PC-3 (cell line): ENCODE measurements at regions not wholly inside any gene's neighbourhood (a gene's known extent, or its start where the extent isn't known, plus 50 kb on each side); places are given as distances from the start of the nearest gene placed in this dataset.

Experiments used
- ATAC-seq: fragments of 200-7000 bp; cut with Tn5 transposase; 2 replicates; pipeline ENCODE4 v1.9.1; 2020; ENCODE audit warnings: mild to moderate bottlenecking, moderate library complexity
- BruUV-seq: library from RNA; stranded (reverse); fragments of 400-500 nt; replicated peaks from 2 replicates; lab custom pipeline; 2021; lab: Mats Ljungman, UMichigan
- CTCF ChIA-PET: fragments of 300-600 bp; sonication (Branson Sonifier 250); formaldehyde crosslinking; loops from one replicate; lab custom pipeline; 2022; ENCODE audit warnings: antibody characterized with exemption; lab: Charles Lee
- POLR2A ChIA-PET: fragments of 300-600 bp; sonication (Branson Sonifier 250); formaldehyde crosslinking; loops from one replicate; lab custom pipeline; 2022; ENCODE audit warnings: antibody characterized with exemption; ENCODE audit not compliant: unreplicated experiment; lab: Charles Lee
- DNase-seq: peaks from one replicate; pipeline ENCODE4 v3.0.0-alpha.2; 2015
- H2AFZ ChIP-seq: fragments of 300-600 bp; sonication (generic); 2 replicates; pipeline ENCODE4 v1.6.0; 2016; ENCODE audit warnings: antibody characterized with exemption, low read length
- H3F3A ChIP-seq: fragments of 300-600 bp; sonication (generic); one replicate; pipeline ENCODE4 v1.6.0; 2017; ENCODE audit warnings: antibody characterized with exemption, low read length, control low read depth, mild to moderate bottlenecking; ENCODE audit not compliant: unreplicated experiment
- H3K27ac ChIP-seq: fragments of 300-600 bp; sonication (generic); 2 replicates; pipeline ENCODE4 v1.5.1; 2016; ENCODE audit warnings: mild to moderate bottlenecking, low read length
- H3K27me3 ChIP-seq: fragments of 300-600 bp; sonication (generic); 2 replicates; pipeline ENCODE4 v1.6.1; 2016; ENCODE audit warnings: low read length, mixed read lengths
- H3K36me3 ChIP-seq: fragments of 300-600 bp; sonication (generic); 2 replicates; pipeline ENCODE4 v1.6.1; 2016; ENCODE audit warnings: low read depth, mixed run types, low read length, mixed read lengths
- H3K4me1 ChIP-seq: fragments of 300-600 bp; sonication (generic); 2 replicates; pipeline ENCODE4 v1.5.1; 2016; ENCODE audit warnings: low read length; ENCODE audit not compliant: insufficient read depth
- H3K4me2 ChIP-seq: fragments of 300-600 bp; sonication (generic); 2 replicates; pipeline ENCODE4 v1.6.0; 2016; ENCODE audit warnings: low read length
- H3K4me3 ChIP-seq: fragments of 300-600 bp; sonication (generic); 2 replicates; pipeline ENCODE4 v1.5.1; 2016; ENCODE audit warnings: mild to moderate bottlenecking, low read length, mixed read lengths
- H3K79me2 ChIP-seq: fragments of 300-600 bp; sonication (generic); 2 replicates; pipeline ENCODE4 v1.6.1; 2017; ENCODE audit warnings: low read length, mixed read lengths
- H3K9ac ChIP-seq: fragments of 300-600 bp; sonication (generic); 2 replicates; pipeline ENCODE4 v1.6.0; 2016; ENCODE audit warnings: mild to moderate bottlenecking, low read length
- H3K9me2 ChIP-seq: fragments of 300-600 bp; sonication (generic); replicated peaks from 2 replicates; pipeline ENCODE4 v1.6.1; 2016; ENCODE audit warnings: mixed run types, low read length, mixed read lengths
- H3K9me3 ChIP-seq: fragments of 300-600 bp; sonication (generic); 2 replicates; pipeline ENCODE4 v1.6.1; 2016; ENCODE audit warnings: low read length, mixed read lengths
- H4K20me1 ChIP-seq: fragments of 300-600 bp; sonication (generic); 2 replicates; pipeline ENCODE4 v1.6.1; 2016; ENCODE audit warnings: low read length, mixed read lengths
- CTCF ChIP-seq: fragments of 300-600 bp; sonication (generic); conservative IDR thresholded peaks from 2 replicates; pipeline ENCODE4 v1.5.1; 2017; ENCODE audit warnings: antibody characterized with exemption, low read depth, mild to moderate bottlenecking, low read length
- EZH2 ChIP-seq: fragments of 300-600 bp; sonication (generic); IDR thresholded peaks from one replicate; pipeline ENCODE4 v1.6.1; 2017; ENCODE audit warnings: antibody characterized with exemption, mild to moderate bottlenecking, low read length; ENCODE audit not compliant: unreplicated experiment
- EZH2phosphoT487 ChIP-seq: fragments of 300-600 bp; sonication (generic); IDR thresholded peaks from 2 replicates; pipeline ENCODE4 v1.6.1; 2018; ENCODE audit warnings: mild to moderate bottlenecking, antibody characterized with exemption, low read length, borderline replicate concordance
- intact Hi-C: fragments of 100-400 bp; cut with micrococcal nuclease; formaldehyde crosslinking; loops from 2 replicates; pipeline ENCODE4 v1.9.0; 2023

DNA sequence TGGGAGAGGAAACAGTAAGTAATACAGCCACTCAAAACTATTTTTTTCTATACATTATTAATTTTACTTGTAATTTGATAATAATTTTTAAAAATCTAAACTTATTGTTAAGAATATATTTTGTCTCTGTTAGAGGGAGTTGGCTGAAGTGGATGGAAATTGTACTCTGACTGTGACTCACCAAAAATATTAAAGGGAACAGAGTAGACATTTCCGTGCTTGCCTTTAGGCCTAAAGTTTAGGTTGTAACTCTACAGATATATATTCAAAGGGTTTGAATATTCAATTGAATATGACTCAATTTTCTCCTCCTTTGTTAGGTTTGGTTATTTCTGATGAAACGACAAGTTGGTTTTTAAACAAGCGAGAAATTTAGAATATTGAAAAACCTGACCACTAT lies 128.3 kb upstream of the PITX2 start:
- POLR2A ChIA-PET: no interaction called here
- Histone ChIP-seq H3F3A (no peaks in the 10 kb centered on the region), H3K79me2 (no peaks in the 10 kb centered on the region), H3K4me3 (no peak overlapping the region), H3K27ac (no peak overlapping the region), H3K4me2 (no peak overlapping the region), H3K27me3 (peaks cover 29% of the 10 kb centered on the region), H3K9me2 (no peaks in the 10 kb centered on the region), H2AFZ (no peak overlapping the region), H3K4me1 (no peaks in the 10 kb centered on the region), H3K9me3 (no peaks in the 10 kb centered on the region), H4K20me1 (no peaks in the 10 kb centered on the region), H3K9ac (no peak overlapping the region), H3K36me3 (no peaks in the 10 kb centered on the region)
- intact Hi-C loops: no loop called here
- CTCF ChIA-PET: no interaction called here
- TF ChIP-seq EZH2 (no peak), CTCF (no peak), EZH2phosphoT487 (no peak)
- no TSS peak for BruUV-seq
- ATAC-seq (no peak), DNase-seq (no peak)

GRCh38 chr4:110751986-110752385 lies 129.1 kb upstream of the PITX2 start:
- no peaks in the 10 kb centered on the region for H3F3A ChIP-seq
- CTCF ChIA-PET: no interaction called here
- no peak overlapping the region for H2AFZ ChIP-seq
- H3K4me2 ChIP-seq: no peak overlapping the region
- no peaks in the 10 kb centered on the region for H4K20me1 ChIP-seq
- no peak overlapping the region for H3K4me3 ChIP-seq
- H3K9me2 ChIP-seq: no peaks in the 10 kb centered on the region
- POLR2A ChIA-PET: no interaction called here
- no peaks in the 10 kb centered on the region for H3K4me1 ChIP-seq
- DNase-seq: no peak
- H3K27ac ChIP-seq: no peak overlapping the region
- H3K36me3 ChIP-seq: no peaks in the 10 kb centered on the region
- intact Hi-C loops: no loop called here
- no peak for ATAC-seq
- no peak overlapping the region for H3K9ac ChIP-seq
- peaks cover 27% of the 10 kb centered on the region for H3K27me3 ChIP-seq
- no peaks in the 10 kb centered on the region for H3K79me2 ChIP-seq
- no peaks in the 10 kb centered on the region for H3K9me3 ChIP-seq
- no peak for TF ChIP-seq EZH2phosphoT487
- TF ChIP-seq CTCF: no peak
- no peak for TF ChIP-seq EZH2
- no TSS peak for BruUV-seq

GRCh38 chr4:110753466-110753865 lies 130.6 kb upstream of the PITX2 start:
- POLR2A ChIA-PET: no interaction called here
- Histone ChIP-seq H3K4me1 (no peaks in the 10 kb centered on the region), H3K27ac (no peak overlapping the region), H3K36me3 (no peaks in the 10 kb centered on the region), H3K9me3 (no peaks in the 10 kb centered on the region), H3K4me3 (no peak overlapping the region), H3K9me2 (no peaks in the 10 kb centered on the region), H3K4me2 (no peak overlapping the region), H4K20me1 (no peaks in the 10 kb centered on the region), H2AFZ (no peak overlapping the region), H3K79me2 (no peaks in the 10 kb centered on the region), H3F3A (no peaks in the 10 kb centered on the region), H3K9ac (no peak overlapping the region), H3K27me3 (peaks cover 21% of the 10 kb centered on the region)
- DNase-seq (no peak), ATAC-seq (no peak)
- intact Hi-C loops: no loop called here
- TF ChIP-seq EZH2phosphoT487 (no peak), EZH2 (no peak), CTCF (no peak)
- no TSS peak for BruUV-seq
- CTCF ChIA-PET: no interaction called here
